H1 (cell line): ENCODE measurements at regions not wholly inside any gene's neighbourhood (a gene's known extent, or its start where the extent isn't known, plus 50 kb on each side); places are given as distances from the start of the nearest gene placed in this dataset.

Experiments
- CTCF ChIA-PET: fragments of 300-600 bp; sonication (Branson Sonifier 250); formaldehyde crosslinking; loops from one replicate; lab custom pipeline; 2021; ENCODE audit not compliant: partially characterized antibody; lab: Charles Lee
- POLR2A ChIA-PET: fragments of 300-600 bp; sonication (Branson Sonifier 250); formaldehyde crosslinking; loops from one replicate; lab custom pipeline; 2021; ENCODE audit warnings: inconsistent platforms; ENCODE audit not compliant: partially characterized antibody; lab: Charles Lee
- DNase-seq, 2 experiments: peaks; one replicate each; pipeline versions ENCODE4 v3.0.0 to v3.0.0-alpha.2; 2010 to 2022; ENCODE audit warnings: low spot score in 2 of 2, low read depth in 1 of 2, mixed read lengths in 1 of 2
- FAIRE-seq: peaks from 2 replicates; lab custom pipeline; 2011; peaks lifted over from hg19 to GRCh38; lab: Jason Lieb, UNC
- H2AFZ ChIP-seq: 2 replicates; pipeline ENCODE4 v1.8.1; 2012; ENCODE audit warnings: low read length, inconsistent platforms
- H2AK5ac ChIP-seq: 2 replicates; pipeline ENCODE4 v1.6.1; 2013; ENCODE audit warnings: low read depth, low read length
- H2BK120ac ChIP-seq: replicated peaks from 2 replicates; pipeline ENCODE3; 2013; ENCODE audit warnings: low read depth, low read length, inconsistent platforms
- H2BK12ac ChIP-seq: 2 replicates; pipeline ENCODE4 v1.6.1; 2013; ENCODE audit warnings: low read depth, low read length
- H2BK15ac ChIP-seq: 2 replicates; pipeline ENCODE4 v1.6.1; 2013; ENCODE audit warnings: low read length
- H2BK20ac ChIP-seq: 2 replicates; pipeline ENCODE4 v1.6.1; 2013; ENCODE audit warnings: low read length
- H2BK5ac ChIP-seq: 2 replicates; pipeline ENCODE4 v1.6.1; 2013; ENCODE audit warnings: low read depth, low read length
- H3K14ac ChIP-seq: 2 replicates; pipeline ENCODE4 v1.6.1; 2013; ENCODE audit warnings: inconsistent platforms; ENCODE audit not compliant: insufficient read length
- H3K18ac ChIP-seq: 2 replicates; pipeline ENCODE4 v1.6.1; 2013; ENCODE audit warnings: low read length; ENCODE audit errors: extremely low read depth
- H3K23ac ChIP-seq: 2 replicates; pipeline ENCODE4 v1.6.1; 2013; ENCODE audit warnings: inconsistent platforms; ENCODE audit not compliant: insufficient read length
- H3K23me2 ChIP-seq: 2 replicates; pipeline ENCODE4 v1.6.1; 2013; ENCODE audit warnings: low read depth, low read length
- H3K27ac ChIP-seq: 2 replicates; pipeline ENCODE4 v1.6.1; 2011; ENCODE audit warnings: low read depth, low read length, inconsistent platforms
- H3K27me3 ChIP-seq, 4 experiments: replicated peaks in 1 of 4; 1 replicate in 1 of 4; 2 replicates in 3 of 4; pipeline versions ENCODE4 v1.6.1 to v1.8.1; 2011 to 2013; ENCODE audit warnings: low read length in 3 of 4, mild to moderate bottlenecking in 3 of 4, inconsistent platforms in 2 of 4, mixed read lengths in 2 of 4, moderate library complexity in 1 of 4; ENCODE audit not compliant: control insufficient read depth in 3 of 4, insufficient read depth in 3 of 4; ENCODE audit errors: extremely low read depth in 1 of 4
- H3K36me3 ChIP-seq, 4 experiments: 2 replicates each; pipeline versions ENCODE4 v1.6.1 to v1.8.1; 2011 to 2013; ENCODE audit warnings: mild to moderate bottlenecking in 4 of 4, low read length in 3 of 4, moderate library complexity in 2 of 4, control low read depth in 1 of 4, inconsistent platforms in 1 of 4; ENCODE audit not compliant: insufficient read depth in 4 of 4, control insufficient read depth in 2 of 4
- H3K4ac ChIP-seq: replicated peaks from 2 replicates; pipeline ENCODE3; 2013; ENCODE audit warnings: low read length, low read depth, mixed read lengths, inconsistent platforms; ENCODE audit not compliant: insufficient read length
- H3K4me1 ChIP-seq, 4 experiments: replicated peaks in 1 of 4; 1 replicate in 1 of 4; 2 replicates in 3 of 4; pipeline versions ENCODE4 v1.6.1 to v1.8.1; 2011 to 2013; ENCODE audit warnings: low read length in 3 of 4, inconsistent platforms in 2 of 4, mixed read lengths in 1 of 4; ENCODE audit not compliant: insufficient read depth in 4 of 4, control insufficient read depth in 3 of 4
- H3K4me2 ChIP-seq, 2 experiments: 2 replicates each; pipeline versions ENCODE4 v1.6.1 to v1.8.1; 2011 to 2013; ENCODE audit warnings: low read depth in 2 of 2, low read length in 2 of 2, control low read depth in 1 of 2, inconsistent platforms in 1 of 2, mild to moderate bottlenecking in 1 of 2; ENCODE audit not compliant: insufficient read depth in 1 of 2
- H3K4me3 ChIP-seq, 4 experiments: fragments of 200-600, 300-600 bp in 1 of 4; sonication (generic), shearing (Covaris generic), sonication (Bioruptor Twin) in 1 of 4; 2 replicates each; pipeline versions ENCODE4 v1.5.1 to v1.8.1; 2011 to 2016; ENCODE audit warnings: low read length in 4 of 4, low read depth in 3 of 4, control low read depth in 2 of 4, inconsistent platforms in 2 of 4, mild to moderate bottlenecking in 2 of 4, mixed read lengths in 1 of 4, moderate library complexity in 1 of 4; ENCODE audit not compliant: insufficient read depth in 2 of 4; ENCODE audit errors: extremely low read depth in 1 of 4
- H3K56ac ChIP-seq: replicated peaks from 2 replicates; pipeline ENCODE3; 2013; ENCODE audit warnings: low read depth, mild to moderate bottlenecking, mixed read lengths, low read length, inconsistent platforms; ENCODE audit not compliant: insufficient read length
- H3K79me1 ChIP-seq: 2 replicates; pipeline ENCODE4 v1.6.1; 2013; ENCODE audit warnings: low read depth, low read length, control low read depth
- H3K79me2 ChIP-seq, 2 experiments: 2 replicates each; pipeline versions ENCODE4 v1.6.1 to v1.8.1; 2012 to 2013; ENCODE audit warnings: low read length in 2 of 2, mild to moderate bottlenecking in 2 of 2, inconsistent platforms in 1 of 2; ENCODE audit not compliant: insufficient read depth in 2 of 2, control insufficient read depth in 1 of 2
- H3K9ac ChIP-seq, 4 experiments: replicated peaks in 1 of 4; 1 replicate in 1 of 4; 2 replicates in 3 of 4; pipeline versions ENCODE4 v1.6.1 to v1.8.1; 2011 to 2013; ENCODE audit warnings: low read depth in 3 of 4, low read length in 3 of 4, control low read depth in 2 of 4, mild to moderate bottlenecking in 2 of 4, moderate library complexity in 2 of 4, inconsistent platforms in 1 of 4; ENCODE audit errors: extremely low read depth in 1 of 4
- H3K9me3 ChIP-seq, 2 experiments: 2 replicates each; pipeline versions ENCODE4 v1.6.1 to v1.8.1; 2012 to 2013; ENCODE audit warnings: mild to moderate bottlenecking in 2 of 2, moderate library complexity in 2 of 2, control low read depth in 1 of 2, inconsistent platforms in 1 of 2, low read depth in 1 of 2, low read length in 1 of 2, mixed read lengths in 1 of 2; ENCODE audit not compliant: insufficient read depth in 2 of 2
- H4K20me1 ChIP-seq, 2 experiments: replicated peaks in 1 of 2; 2 replicates each; pipeline versions ENCODE3 to v1.8.1; 2011 to 2013; ENCODE audit warnings: inconsistent platforms in 2 of 2, low read length in 2 of 2, mild to moderate bottlenecking in 1 of 2; ENCODE audit not compliant: insufficient read depth in 2 of 2, control insufficient read depth in 1 of 2
- H4K5ac ChIP-seq: 2 replicates; pipeline ENCODE4 v1.6.1; 2013; ENCODE audit warnings: low read length, low read depth, mixed read lengths, inconsistent platforms; ENCODE audit not compliant: insufficient read length
- H4K8ac ChIP-seq: 2 replicates; pipeline ENCODE4 v1.8.0; 2013; ENCODE audit warnings: mild to moderate bottlenecking, moderate library complexity, low read length, inconsistent platforms; ENCODE audit not compliant: insufficient read depth; ENCODE audit errors: extremely low read depth
- H4K91ac ChIP-seq: replicated peaks from 2 replicates; pipeline ENCODE3; 2013; ENCODE audit warnings: low read length, mixed read lengths, inconsistent platforms; ENCODE audit not compliant: insufficient read length
- BACH1 ChIP-seq: IDR thresholded peaks from 2 replicates; pipeline ENCODE4 v1.6.1; 2012; ENCODE audit warnings: low read length, improper control_type of control experiment
- BRCA1 ChIP-seq: IDR thresholded peaks from 2 replicates; pipeline ENCODE4 v1.6.1; 2012; ENCODE audit warnings: low read depth, low read length, improper control_type of control experiment
- JUN ChIP-seq: IDR thresholded peaks from 2 replicates; pipeline ENCODE4 v1.6.1; 2011; ENCODE audit warnings: low read depth, mild to moderate bottlenecking, improper control_type of control experiment, low read length
- JUND ChIP-seq: IDR thresholded peaks from 2 replicates; pipeline ENCODE4 v1.6.1; 2011; ENCODE audit warnings: mild to moderate bottlenecking, improper control_type of control experiment, low read length
- NANOG ChIP-seq: IDR thresholded peaks from 2 replicates; pipeline ENCODE4 v1.6.1; 2011; ENCODE audit warnings: low read length, low read depth, mild to moderate bottlenecking, inconsistent platforms; ENCODE audit not compliant: insufficient read depth, poor library complexity, severe bottlenecking
- POLR2AphosphoS5 ChIP-seq: IDR thresholded peaks from 2 replicates; pipeline ENCODE4 v1.6.1; 2011; ENCODE audit warnings: low read depth, low read length
- POU5F1 ChIP-seq: IDR thresholded peaks from 2 replicates; pipeline ENCODE4 v1.6.1; 2011; ENCODE audit warnings: low read depth, mild to moderate bottlenecking, low read length, moderate library complexity
- RFX5 ChIP-seq: IDR thresholded peaks from 2 replicates; pipeline ENCODE4 v1.6.1; 2011; ENCODE audit warnings: low read depth, low read length, improper control_type of control experiment, borderline replicate concordance
- SIN3A ChIP-seq, 2 experiments: IDR thresholded peaks in 1 of 2; conservative IDR thresholded peaks in 1 of 2; 2 replicates each; pipeline ENCODE4 v1.6.1; 2011 to 2012; ENCODE audit warnings: low read length in 2 of 2, improper control_type of control experiment in 1 of 2, low read depth in 1 of 2, mild to moderate bottlenecking in 1 of 2
- SIX5 ChIP-seq: IDR thresholded peaks from 2 replicates; pipeline ENCODE4 v1.6.1; 2011; ENCODE audit warnings: mild to moderate bottlenecking, low read depth, low read length
- ZNF274 ChIP-seq: IDR thresholded peaks from 2 replicates; pipeline ENCODE4 v1.7.0; 2012; ENCODE audit warnings: low read length, borderline replicate concordance; ENCODE audit errors: extremely low read depth
- WGBS, 2 experiments: shearing (Covaris generic) in 1 of 2; methylation state at CpG; one replicate each; pipeline versions ENCODE4 v1.1.6 to v1.1.7; 2013 to 2015; ENCODE audit warnings: low lambda C conversion rate in 2 of 2, mixed read lengths in 2 of 2, inconsistent platforms in 1 of 2, low coverage in 1 of 2, missing lambda C conversion rate in 1 of 2; ENCODE audit not compliant: insufficient replicate concordance in 2 of 2, insufficient coverage in 1 of 2, insufficient read length in 1 of 2; ENCODE audit errors: extremely low coverage in 1 of 2, missing lambda C conversion rate in 1 of 2; 5-methylcytosine and 5-hydroxymethylcytosine counted together
- TF ChIP-seq, protein P1 (sequence below): IDR thresholded peaks from 2 replicates; pipeline ENCODE4 v1.6.1; 2011; ENCODE audit warnings: low read length, improper control_type of control experiment

DNA sequence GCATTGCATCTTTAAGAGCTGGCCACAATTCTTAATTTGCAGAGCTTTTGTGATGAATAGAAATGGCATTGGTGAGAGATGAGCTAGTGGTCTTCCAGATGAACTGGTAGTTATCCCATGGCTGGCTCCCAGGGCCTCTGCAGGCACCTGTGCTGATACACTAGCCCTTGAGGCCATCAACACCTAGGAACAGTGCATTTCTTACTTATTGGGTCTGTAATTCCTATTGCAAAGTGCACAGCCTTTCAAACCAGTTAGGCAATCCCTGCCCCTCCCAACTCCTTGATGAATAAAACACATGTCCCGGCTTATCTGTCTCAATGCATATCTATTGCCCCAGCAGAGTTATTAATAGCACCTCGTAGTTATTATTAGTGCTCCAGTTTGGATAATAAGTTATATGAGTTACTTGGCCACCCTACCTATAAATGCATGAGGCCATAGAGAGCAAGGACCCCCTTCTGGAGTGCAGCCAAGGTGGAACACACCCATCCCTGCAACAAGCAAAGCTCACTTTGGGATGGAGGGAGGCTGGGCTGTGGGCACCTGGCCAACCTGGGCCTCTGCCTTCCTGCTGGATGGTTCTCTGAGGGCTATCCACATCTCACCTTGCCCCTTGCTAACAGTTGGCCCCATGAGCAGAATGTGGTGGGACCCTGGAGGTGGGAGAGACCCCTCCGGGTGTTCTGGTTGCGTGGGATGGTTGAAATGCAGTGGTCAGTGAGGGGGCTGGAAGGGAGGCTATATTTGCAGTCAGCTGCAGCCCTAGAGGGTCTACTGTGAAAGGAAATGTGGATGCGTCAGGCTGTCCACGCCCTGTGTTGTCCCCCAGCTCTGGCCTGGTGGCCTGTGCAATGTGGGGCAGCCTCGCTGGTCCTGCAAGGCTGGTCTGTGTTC is 455.9 kb upstream of the HS6ST1 start:
- H3K14ac ChIP-seq = no peak overlapping the region
- CTCF ChIA-PET = no interaction called here
- FAIRE-seq (no peak), DNase-seq (peak in 1 of 2 experiments; percentile 11)
- no peak overlapping the region for H3K56ac ChIP-seq
- H3K27me3 ChIP-seq = no peaks in the 10 kb centered on the region
- H3K18ac ChIP-seq = no peak overlapping the region
- no peak overlapping the region for H4K5ac ChIP-seq
- no peak overlapping the region for H2AK5ac ChIP-seq
- no peak overlapping the region for H2AFZ ChIP-seq
- no peak overlapping the region for H3K4ac ChIP-seq
- 91% methylated on average over 7 of the region's 7 CpGs; no CpG with 5 or more reads in 1 of the 2 experiments for WGBS, 2 experiments
- H2BK15ac ChIP-seq = no peak overlapping the region
- H3K9ac ChIP-seq = no peak overlapping the region
- H2BK120ac ChIP-seq = no peak overlapping the region
- H3K4me2 ChIP-seq = no peak overlapping the region
- no peaks in the 10 kb centered on the region for H3K9me3 ChIP-seq
- no peak overlapping the region for H2BK12ac ChIP-seq
- POLR2A ChIA-PET = no interaction called here
- no peak overlapping the region for H2BK5ac ChIP-seq
- no peak overlapping the region for H2BK20ac ChIP-seq
- no peaks in the 10 kb centered on the region for H3K23me2 ChIP-seq
- no peaks in the 10 kb centered on the region for H3K79me2 ChIP-seq
- H4K8ac ChIP-seq = 0 out of 2 replicates have a peak overlapping the region, but pooled peaks have one; percentile 37
- no peak overlapping the region for H4K91ac ChIP-seq
- no peak overlapping the region for H3K4me3 ChIP-seq
- H3K23ac ChIP-seq = no peak overlapping the region
- H3K79me1 ChIP-seq = no peaks in the 10 kb centered on the region
- no peak overlapping the region for H3K27ac ChIP-seq
- H3K4me1 ChIP-seq = peaks cover 0 to 5% (median under 1%) of the 10 kb centered on the region in 4 experiments; a peak in 3 of 7 replicates
- H4K20me1 ChIP-seq = no peaks in the 10 kb centered on the region
- no peaks in the 10 kb centered on the region for H3K36me3 ChIP-seq
- TF ChIP-seq POU5F1 (no peak), SIX5 (no peak), SIN3A (conservative IDR thresholded peaks at IDR 0.05 in 1 of 2, IDR thresholded peaks at IDR 0.05 in 1 of 2; ENCODE audit: low read depth in 1 of 2, low read length in 2 of 2) (no peak), POLR2AphosphoS5 (no peak), JUND (no peak), JUN (no peak), BRCA1 (no peak), ZNF274 (no peak), RFX5 (no peak), NANOG (no peak), BACH1 (no peak)
- TF ChIP-seq, protein P1, sequence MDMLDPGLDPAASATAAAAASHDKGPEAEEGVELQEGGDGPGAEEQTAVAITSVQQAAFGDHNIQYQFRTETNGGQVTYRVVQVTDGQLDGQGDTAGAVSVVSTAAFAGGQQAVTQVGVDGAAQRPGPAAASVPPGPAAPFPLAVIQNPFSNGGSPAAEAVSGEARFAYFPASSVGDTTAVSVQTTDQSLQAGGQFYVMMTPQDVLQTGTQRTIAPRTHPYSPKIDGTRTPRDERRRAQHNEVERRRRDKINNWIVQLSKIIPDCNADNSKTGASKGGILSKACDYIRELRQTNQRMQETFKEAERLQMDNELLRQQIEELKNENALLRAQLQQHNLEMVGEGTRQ = no peak
